DND-41 (cell line): ENCODE measurements at regions not wholly inside any gene's neighbourhood (a gene's known extent, or its start where the extent isn't known, plus 50 kb on each side); places are given as distances from the start of the nearest gene placed in this dataset.
"Not testable (repeated sequence)": the region's sequence is repeated elsewhere in the genome, so short reads cannot be mapped to it uniquely, and the experiment has no call there.

Experiments
- ATAC-seq: fragments of 200-7000 bp; cut with Tn5 transposase; 3 replicates; pipeline ENCODE4 v1.9.1; 2021; ENCODE audit warnings: low read depth; ENCODE audit not compliant: insufficient read depth
- DNase-seq: peaks from one replicate; pipeline ENCODE4 v3.0.0-alpha.2; 2020
- H2AFZ ChIP-seq: 2 replicates; pipeline ENCODE4 v1.6.0; 2012; ENCODE audit warnings: low read depth, low read length
- H3K27ac ChIP-seq: 2 replicates; pipeline ENCODE4 v1.5.1; 2012; ENCODE audit warnings: low read length, inconsistent platforms
- H3K27me3 ChIP-seq: fragments of 200-600 bp; sonication (generic); 2 replicates; pipeline ENCODE4 v1.6.0; 2012; ENCODE audit warnings: low read length, mild to moderate bottlenecking, inconsistent platforms; ENCODE audit not compliant: insufficient read depth, poor library complexity
- H3K36me3 ChIP-seq: 2 replicates; pipeline ENCODE4 v1.5.1; 2012; ENCODE audit warnings: low read length, inconsistent platforms; ENCODE audit not compliant: insufficient read depth
- H3K4me1 ChIP-seq: 2 replicates; pipeline ENCODE4 v1.5.1; 2012; ENCODE audit warnings: mild to moderate bottlenecking, low read length; ENCODE audit not compliant: insufficient read depth
- H3K4me2 ChIP-seq: 2 replicates; pipeline ENCODE4 v1.6.0; 2012; ENCODE audit warnings: mild to moderate bottlenecking, moderate library complexity, low read length, inconsistent platforms; ENCODE audit not compliant: insufficient read depth
- H3K4me3 ChIP-seq, 2 experiments: fragments of 200-600 bp in 1 of 2; shearing (Covaris generic) in 1 of 2; 2 replicates each; pipeline ENCODE4 v1.5.1; 2012 to 2016; ENCODE audit warnings: inconsistent platforms in 2 of 2, low read length in 2 of 2, mild to moderate bottlenecking in 2 of 2, low read depth in 1 of 2, moderate library complexity in 1 of 2
- H3K79me2 ChIP-seq: 2 replicates; pipeline ENCODE4 v1.6.0; 2012; ENCODE audit warnings: low read length, inconsistent platforms; ENCODE audit not compliant: insufficient read depth
- H3K9ac ChIP-seq: 2 replicates; pipeline ENCODE4 v1.6.0; 2012; ENCODE audit warnings: low read depth, mild to moderate bottlenecking, inconsistent platforms, low read length, moderate library complexity
- H3K9me3 ChIP-seq: 2 replicates; pipeline ENCODE4 v1.5.1; 2012; ENCODE audit warnings: low read length, moderate library complexity, mild to moderate bottlenecking, inconsistent platforms; ENCODE audit not compliant: insufficient read depth, severe bottlenecking
- H4K20me1 ChIP-seq: 2 replicates; pipeline ENCODE4 v1.6.0; 2012; ENCODE audit warnings: low read length; ENCODE audit not compliant: insufficient read depth
- CTCF ChIP-seq: IDR thresholded peaks from 2 replicates; pipeline ENCODE4 v1.5.1; 2012; ENCODE audit warnings: borderline replicate concordance, low read length, moderate library complexity, mild to moderate bottlenecking; ENCODE audit not compliant: poor library complexity, severe bottlenecking; ENCODE audit errors: extremely low read depth
- EZH2 ChIP-seq: IDR thresholded peaks from 3 replicates; pipeline ENCODE4 v1.6.1; 2012; ENCODE audit warnings: borderline replicate concordance, low read depth, mild to moderate bottlenecking, moderate library complexity, low read length, inconsistent platforms; ENCODE audit not compliant: severe bottlenecking

DNA sequence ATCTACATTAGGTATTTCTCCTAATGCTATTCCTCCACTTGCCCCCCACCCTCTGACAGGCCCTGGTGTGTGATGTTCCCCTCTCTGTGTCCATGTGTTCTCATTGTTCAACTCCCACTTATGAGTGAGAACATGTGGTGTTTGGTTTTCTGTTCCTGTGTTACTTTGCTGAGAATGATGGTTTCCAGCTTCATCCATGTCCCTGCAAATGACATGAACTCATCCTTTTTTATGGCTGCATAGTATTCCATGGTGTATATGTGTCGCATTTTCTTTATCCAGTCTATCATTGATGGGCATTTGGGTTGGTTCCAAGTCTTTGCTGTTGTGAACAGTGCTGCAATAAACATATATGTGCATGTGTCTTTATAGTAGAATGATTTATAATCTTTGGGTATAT, 50.6 kb upstream of the GRHL3 start:
- not testable (repeated sequence) for H4K20me1 ChIP-seq, H3K27me3 ChIP-seq, H3K79me2 ChIP-seq, H3K4me2 ChIP-seq, H3K36me3 ChIP-seq, H2AFZ ChIP-seq, H3K4me1 ChIP-seq, DNase-seq, H3K9ac ChIP-seq, H3K9me3 ChIP-seq, ATAC-seq, H3K4me3 ChIP-seq, H3K27ac ChIP-seq

GRCh38 chr1:24266998-24267397, 52.2 kb upstream of the GRHL3 start:
- Histone ChIP-seq H3K36me3 (no peaks in the 10 kb centered on the region), H3K27ac (no peak overlapping the region), H3K4me1 (no peaks in the 10 kb centered on the region), H3K79me2 (no peaks in the 10 kb centered on the region), H2AFZ (no peak overlapping the region), H4K20me1 (no peaks in the 10 kb centered on the region), H3K9me3 (no peaks in the 10 kb centered on the region), H3K27me3 (peaks cover 8% of the 10 kb centered on the region), H3K4me3 (no peak overlapping the region), H3K4me2 (no peak overlapping the region), H3K9ac (no peak overlapping the region)
- TF ChIP-seq EZH2: no peak
- TF ChIP-seq CTCF: no peak
- DNase-seq: no peak
- no peak for ATAC-seq

GRCh38 chr1:24266398-24266941, 52.7 kb upstream of the GRHL3 start:
- no peaks in the 10 kb centered on the region for H3K4me1 ChIP-seq
- no peaks in the 10 kb centered on the region for H3K9me3 ChIP-seq
- H3K36me3 ChIP-seq: no peaks in the 10 kb centered on the region
- TF ChIP-seq CTCF (no peak), EZH2 (no peak)
- no peak overlapping the region for H3K4me3 ChIP-seq
- no peak overlapping the region for H3K9ac ChIP-seq
- DNase-seq (no peak), ATAC-seq (no peak)
- no peaks in the 10 kb centered on the region for H4K20me1 ChIP-seq
- H3K27ac ChIP-seq: no peak overlapping the region
- no peak overlapping the region for H2AFZ ChIP-seq
- no peaks in the 10 kb centered on the region for H3K79me2 ChIP-seq
- H3K27me3 ChIP-seq: peaks cover 8% of the 10 kb centered on the region
- H3K4me2 ChIP-seq: no peak overlapping the region

- DNase-seq (no peak), ATAC-seq (no peak)
- Histone ChIP-seq H3K79me2 (no peaks in the 10 kb centered on the region), H3K9me3 (no peaks in the 10 kb centered on the region), H3K9ac (no peak overlapping the region), H3K27ac (no peak overlapping the region), H3K36me3 (no peaks in the 10 kb centered on the region), H4K20me1 (no peaks in the 10 kb centered on the region), H3K27me3 (peaks cover 9% of the 10 kb centered on the region), H3K4me3 (no peak overlapping the region), H3K4me2 (no peak overlapping the region), H3K4me1 (no peaks in the 10 kb centered on the region), H2AFZ (no peak overlapping the region)
- TF ChIP-seq EZH2 (no peak), CTCF (no peak)
Observed at GRCh38 chr1:24263746-24264145, 55.4 kb upstream of the GRHL3 start.
